GM19397 (cell line): ENCODE measurements at regions not wholly inside any gene's neighbourhood (a gene's known extent, or its start where the extent isn't known, plus 50 kb on each side); places are given as distances from the start of the nearest gene placed in this dataset.

Experiments
- ATAC-seq: cut with Tn5 transposase; IDR thresholded peaks from one replicate; pipeline ENCODE4 v1.9.1; 2021; ENCODE audit warnings: mild to moderate bottlenecking, moderate library complexity; ENCODE audit not compliant: unreplicated experiment

DNA sequence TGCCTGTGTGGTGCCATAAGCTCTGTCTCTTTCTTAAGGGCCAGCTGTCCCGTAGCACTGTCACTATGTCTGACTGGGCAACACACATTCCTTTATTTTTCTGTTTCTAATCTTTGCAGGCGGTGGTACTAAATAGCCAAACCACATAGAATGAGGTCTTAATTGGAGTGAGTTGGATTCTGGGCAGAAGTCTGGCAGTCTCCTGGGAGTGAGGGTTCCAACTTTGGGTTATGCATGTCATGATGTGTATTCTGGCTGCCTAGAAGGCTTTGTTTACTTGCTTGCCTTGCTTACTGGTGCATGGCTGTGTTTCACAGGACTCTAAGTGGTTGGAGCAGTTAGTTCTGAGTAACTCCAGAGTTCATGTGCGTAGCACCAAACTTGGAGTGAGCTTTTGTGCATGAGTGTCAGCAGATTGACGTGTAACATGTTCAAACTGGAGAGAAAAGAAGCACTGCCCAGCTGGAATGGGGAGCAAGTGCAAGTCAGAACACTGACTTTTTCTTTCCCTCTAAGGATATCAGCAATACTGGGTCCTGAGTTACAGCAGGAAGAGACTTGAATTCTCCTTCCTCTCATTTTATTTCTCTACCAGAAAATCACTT lies 185.8 kb downstream of the PCSK1 start:
- ATAC-seq = no peak

- no peak for ATAC-seq
Observed at GRCh38 chr5:96245140-96246091, 187.6 kb downstream of the PCSK1 start.

GRCh38 chr5:96244696-96245095 lies 188.4 kb downstream of the PCSK1 start:
- no peak for ATAC-seq

- ATAC-seq = no peak
Observed at GRCh38 chr5:96243862-96244261, 189.2 kb downstream of the PCSK1 start.

- no peak for ATAC-seq
Observed at GRCh38 chr5:96243203-96243602, 189.8 kb downstream of the PCSK1 start.

DNA sequence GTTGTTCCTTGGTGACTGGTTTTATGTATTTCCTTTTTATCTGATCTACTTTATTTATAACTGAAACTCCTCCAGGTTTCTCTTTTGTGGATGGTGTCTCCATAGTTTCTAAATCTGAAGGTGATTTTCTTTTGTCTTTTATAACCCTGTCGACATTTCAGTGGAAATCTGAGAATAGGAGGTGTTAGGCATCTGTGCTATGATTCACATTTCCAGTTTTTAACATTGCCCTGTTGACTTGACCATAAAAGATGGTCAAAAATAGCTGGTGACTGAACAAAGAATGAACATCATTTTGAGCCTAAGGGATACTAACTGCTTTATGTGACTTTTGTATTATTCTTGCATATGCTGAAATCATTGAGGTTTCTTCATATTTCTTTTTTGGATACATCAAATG lies 190.5 kb downstream of the PCSK1 start:
- no peak for ATAC-seq

DNA sequence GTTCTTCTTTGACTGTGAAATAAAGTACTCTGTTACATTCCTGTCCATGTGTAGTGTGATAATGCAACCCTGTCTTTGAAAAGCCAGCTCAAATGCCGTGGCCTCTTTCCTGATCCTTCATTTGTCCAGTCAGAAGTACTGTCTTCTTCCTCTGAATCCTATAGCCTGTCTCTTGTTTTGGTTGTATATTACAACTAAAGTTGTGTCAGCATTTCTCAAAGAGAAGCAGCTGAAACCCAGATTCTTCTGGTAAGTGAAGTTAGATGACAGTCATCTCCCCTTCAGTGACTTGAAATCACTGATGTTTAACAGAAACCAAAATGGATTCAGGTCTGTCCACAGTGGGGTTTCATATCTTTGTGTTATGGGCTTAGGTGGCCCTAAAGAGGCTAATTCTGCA lies 196.2 kb downstream of the PCSK1 start:
- no peak for ATAC-seq

DNA sequence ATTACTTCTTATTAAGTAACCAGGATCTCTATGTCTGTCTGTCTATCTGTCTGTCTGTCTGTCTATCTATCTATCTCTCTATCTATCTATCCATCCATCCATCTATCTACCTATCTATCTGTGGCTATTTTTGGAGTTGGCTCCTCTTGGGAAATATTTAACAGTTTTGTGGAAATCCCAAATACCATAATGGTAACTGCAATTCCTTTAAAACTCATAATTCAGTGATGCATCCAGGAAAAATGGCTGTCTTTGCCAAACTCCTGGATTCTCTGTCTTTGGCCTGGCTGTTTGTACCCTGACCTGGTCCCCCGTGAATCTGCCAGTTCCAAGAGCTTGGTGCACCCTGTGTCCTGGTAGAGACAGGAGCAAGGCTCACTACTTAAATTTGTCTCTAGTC lies 197.0 kb downstream of the PCSK1 start:
- no peak for ATAC-seq

- no peak for ATAC-seq
Observed at GRCh38 chr5:96235008-96235910, 197.8 kb downstream of the PCSK1 start.

GRCh38 chr5:96232602-96233001 lies 200.4 kb downstream of the PCSK1 start:
- no peak for ATAC-seq

GRCh38 chr5:96229188-96229587 lies 203.9 kb downstream of the PCSK1 start:
- ATAC-seq = no peak

DNA sequence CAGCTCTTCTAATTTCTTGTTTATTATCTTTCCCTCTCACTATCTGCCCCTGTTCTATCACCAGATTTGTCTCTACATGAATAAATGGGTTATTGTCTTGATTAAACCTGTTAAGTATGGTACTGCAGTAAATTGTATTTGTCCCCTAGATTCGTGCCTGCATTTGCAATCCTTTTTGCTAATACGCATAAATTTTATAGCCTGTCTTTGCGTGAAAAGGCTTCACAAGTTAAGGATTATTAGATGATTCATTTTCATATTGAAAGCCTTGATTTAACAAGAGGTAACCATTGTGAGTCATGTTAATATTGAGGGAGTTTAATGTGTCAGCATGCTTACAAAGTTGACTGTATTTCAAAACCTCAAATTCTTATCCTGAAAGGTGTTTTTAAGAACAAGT lies 204.6 kb downstream of the PCSK1 start:
- no peak for ATAC-seq

DNA sequence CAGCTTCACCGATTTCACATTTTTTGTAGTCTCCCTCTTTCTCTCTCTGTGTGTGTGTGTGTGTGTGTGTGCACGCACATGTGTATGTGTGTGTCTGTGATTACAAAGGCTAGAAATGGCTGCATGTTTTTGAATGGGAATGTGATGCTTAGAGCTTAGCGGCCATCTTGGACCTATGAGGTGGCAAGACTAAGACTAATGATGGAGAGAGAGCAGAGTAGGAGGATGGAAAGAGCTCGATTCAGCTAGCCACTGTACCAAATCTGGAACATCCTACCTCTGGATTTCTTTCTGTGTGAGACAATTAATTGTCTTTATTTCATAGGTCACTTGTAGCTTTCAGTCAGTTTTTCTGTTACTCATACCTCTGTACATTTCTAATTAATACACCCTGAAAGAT lies 205.1 kb downstream of the PCSK1 start:
- ATAC-seq = no peak

DNA sequence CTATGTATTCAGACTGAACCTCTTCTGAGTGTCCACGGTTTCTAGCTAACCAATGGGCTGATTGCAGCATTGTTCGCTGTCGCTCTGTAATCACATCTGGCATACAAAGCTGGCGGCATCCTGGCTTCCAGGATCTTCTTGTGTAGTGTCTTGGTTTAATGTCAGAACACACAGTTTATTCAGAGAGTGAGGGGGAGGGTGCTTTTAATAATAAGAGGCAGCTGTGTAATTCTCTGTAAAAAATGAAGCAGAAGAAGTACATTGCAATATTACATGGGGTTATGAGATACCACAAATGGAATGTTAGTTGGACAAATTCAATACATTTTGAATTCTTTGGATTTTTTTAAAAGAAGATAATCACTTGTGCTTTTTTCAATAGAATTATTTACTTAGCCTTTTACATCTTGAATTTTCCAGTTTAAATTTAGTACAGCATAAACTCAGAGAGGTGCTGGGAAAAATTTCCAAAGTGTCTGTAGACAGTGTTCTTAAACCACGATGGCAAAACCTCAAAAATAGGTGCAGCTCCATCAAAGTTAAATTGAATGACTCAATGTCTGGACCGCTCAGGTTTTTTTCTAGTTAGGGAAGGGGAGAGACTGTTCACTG lies 206.0 kb downstream of the PCSK1 start:
- ATAC-seq = no peak

- ATAC-seq = no peak
Observed at GRCh38 chr5:96222129-96222528, 210.9 kb downstream of the PCSK1 start.

DNA sequence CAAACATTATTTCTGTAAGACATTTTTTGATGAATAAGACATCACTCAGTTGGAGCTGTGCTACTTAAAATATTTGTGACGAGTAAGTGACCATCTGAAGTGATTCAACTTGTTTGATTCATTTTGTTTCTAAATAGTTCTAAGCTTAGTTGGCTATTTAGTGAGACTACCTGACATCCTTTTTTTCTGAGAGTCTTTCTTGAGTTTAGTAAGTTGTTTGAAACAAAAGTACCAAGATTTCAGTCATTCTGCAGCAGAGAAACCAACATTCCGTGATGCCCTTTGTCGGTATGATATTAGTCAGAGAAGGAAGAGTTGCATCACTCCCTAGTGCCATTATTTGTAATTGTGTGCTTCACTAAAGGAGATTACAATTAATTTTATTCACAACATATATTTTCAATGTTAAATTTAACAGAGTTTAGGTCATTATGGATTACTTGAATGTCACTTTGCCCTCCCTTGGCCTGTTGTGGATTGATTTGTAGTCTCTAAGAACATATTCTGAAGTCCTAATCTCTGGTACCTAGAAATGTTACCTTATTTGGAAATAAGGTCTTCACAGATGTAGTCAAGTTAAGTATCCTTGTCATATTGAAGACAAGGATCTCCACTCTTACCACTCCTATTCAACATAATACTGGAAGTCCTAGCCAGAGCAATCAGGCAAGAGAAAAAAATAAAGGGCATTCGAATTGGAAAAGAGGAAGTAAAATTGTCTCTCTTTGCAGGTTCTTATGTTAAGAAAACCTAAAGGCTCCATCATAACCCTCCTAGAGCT lies 212.2 kb downstream of the PCSK1 start:
- no peak for ATAC-seq

DNA sequence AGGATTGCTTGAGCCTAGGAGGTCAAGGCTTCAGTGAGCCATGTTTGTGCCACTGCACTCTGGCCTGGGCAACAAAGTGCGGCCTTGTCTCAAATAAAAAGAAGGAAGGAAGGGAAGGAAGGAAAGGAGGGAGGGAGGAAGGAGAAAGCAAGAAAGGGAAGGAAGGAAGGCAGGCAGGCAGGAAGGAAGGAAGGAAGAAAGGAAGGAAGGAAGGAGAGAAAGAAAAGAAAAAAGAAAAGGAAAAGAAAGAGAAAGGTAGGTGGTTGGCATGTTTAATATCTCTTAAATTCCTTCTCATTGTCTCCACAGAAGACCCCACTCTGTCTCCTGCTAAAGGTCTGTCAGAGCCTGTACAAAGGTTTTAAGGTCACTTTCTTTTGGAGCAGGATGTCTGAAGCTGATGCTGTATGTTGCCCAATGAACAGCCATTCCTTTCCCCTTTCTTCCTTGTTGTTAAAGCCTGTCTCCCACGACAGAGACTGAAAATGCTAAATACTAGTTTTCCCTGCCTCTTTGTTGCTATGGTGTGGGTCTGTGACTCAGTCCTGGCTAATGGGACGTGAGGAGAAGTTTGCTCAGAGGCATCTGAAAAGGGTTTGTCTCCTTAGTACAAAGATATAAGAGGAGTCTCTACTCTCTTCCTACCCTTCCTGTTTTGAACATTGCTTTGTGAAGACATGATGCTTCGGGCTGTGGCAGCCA lies 213.3 kb downstream of the PCSK1 start:
- no peak for ATAC-seq

- ATAC-seq = no peak
Observed at GRCh38 chr5:96218653-96219052, 214.4 kb downstream of the PCSK1 start.

DNA sequence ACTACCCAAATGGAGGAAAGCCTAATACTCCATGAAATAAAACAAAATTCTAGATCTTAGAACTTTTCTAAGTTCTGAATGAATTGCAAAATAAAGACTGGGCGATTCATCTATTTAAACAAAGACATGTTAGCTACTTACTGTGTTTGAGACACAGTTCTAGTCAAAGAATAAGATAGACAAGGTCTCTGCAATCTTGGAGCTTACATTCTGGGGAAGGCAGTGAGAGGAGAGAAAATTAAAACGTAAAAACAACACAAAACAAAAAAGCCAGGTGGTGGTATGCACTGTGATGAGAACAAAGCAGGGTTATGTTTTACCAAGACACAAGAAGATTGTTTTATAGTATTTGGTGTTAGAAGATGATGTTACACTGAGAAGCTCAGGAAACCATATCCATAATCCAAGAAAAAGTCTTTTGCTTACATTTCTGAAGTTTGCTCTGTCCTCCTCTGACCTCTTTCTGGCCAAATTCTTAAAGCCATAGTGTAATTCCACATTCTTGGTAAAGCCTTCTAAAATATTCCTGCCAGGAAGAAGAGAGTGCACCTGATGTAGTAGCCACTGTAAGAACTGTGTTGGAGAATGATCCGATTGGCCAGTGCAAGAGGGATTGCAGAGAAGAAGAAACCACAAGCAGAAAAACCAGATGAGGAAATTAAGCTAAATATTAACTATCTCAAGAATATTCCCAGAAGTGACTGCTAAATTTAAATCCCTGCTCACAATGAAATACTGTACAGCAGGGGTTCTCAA lies 218.4 kb downstream of the PCSK1 start:
- no peak for ATAC-seq
